Spleen (tissue), 7 donors: ENCODE measurements at regions not wholly inside any gene's neighbourhood (a gene's known extent, or its start where the extent isn't known, plus 50 kb on each side); places are given as distances from the start of the nearest gene placed in this dataset.

Experiments used
- POLR2AphosphoS5 ChIP-seq, 3 donors: sonication (generic); formaldehyde crosslinking; IDR thresholded peaks; one replicate each; pipeline ENCODE4 v1.5.1; 2017; ENCODE audit warnings: antibody characterized with exemption in 3 of 3
- TF ChIP-seq, protein P1 (sequence below), 11 experiments: fragments of 200-600 bp in 7 of 11; fragments of 450-650 bp in 4 of 11; sonication (generic) in 4 of 11; IDR thresholded peaks in 8 of 11; conservative IDR thresholded peaks in 3 of 11; 1 replicate in 7 of 11; 2 replicates in 4 of 11; pipeline versions ENCODE4 v1.4.0 to v1.8.0; 2016 to 2021; ENCODE audit warnings: antibody characterized with exemption in 11 of 11, inconsistent platforms in 4 of 11, mild to moderate bottlenecking in 1 of 11
- donor health status: DM: no; HTN: no; CAD: no; lungs with moderate emphysema.
- donor health status: DM: no; HTN: no; CAD: no.
- donor health status: DM: no; HTN: no; CAD: no.

DNA sequence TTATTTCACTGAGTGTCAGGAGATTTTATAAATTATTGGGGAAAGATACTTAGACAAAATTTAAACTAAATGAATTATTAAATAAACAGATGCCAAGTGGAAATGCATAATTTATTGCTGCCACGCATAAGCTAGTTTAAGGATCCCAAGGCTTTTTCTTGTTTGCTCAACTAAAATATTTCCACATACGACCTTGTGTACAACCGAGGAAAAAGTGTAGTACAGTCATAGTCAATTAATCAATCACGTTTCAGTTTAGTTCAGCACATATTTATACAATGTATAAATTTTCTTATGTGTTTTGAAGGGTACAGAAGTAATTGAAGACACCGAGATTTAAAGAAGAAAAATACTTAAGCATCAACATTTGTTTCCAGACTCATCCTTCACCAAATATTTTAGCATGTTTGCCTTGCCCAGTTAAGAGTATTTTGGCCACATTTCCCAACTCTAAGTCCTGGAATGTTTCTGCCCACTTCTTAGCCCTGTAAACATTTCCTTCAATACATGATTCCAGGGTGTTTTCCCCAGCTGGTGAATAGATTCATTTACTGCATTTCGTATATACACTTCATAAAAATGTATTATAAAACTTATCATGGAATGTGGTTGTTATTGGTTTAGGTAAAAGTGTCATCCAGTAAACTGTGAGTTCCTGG lies 652.9 kb downstream of the ELAVL2 start:
- no peak for TF ChIP-seq POLR2AphosphoS5 (IDR thresholded peaks at IDR 0.05)
- TF ChIP-seq, protein P1, sequence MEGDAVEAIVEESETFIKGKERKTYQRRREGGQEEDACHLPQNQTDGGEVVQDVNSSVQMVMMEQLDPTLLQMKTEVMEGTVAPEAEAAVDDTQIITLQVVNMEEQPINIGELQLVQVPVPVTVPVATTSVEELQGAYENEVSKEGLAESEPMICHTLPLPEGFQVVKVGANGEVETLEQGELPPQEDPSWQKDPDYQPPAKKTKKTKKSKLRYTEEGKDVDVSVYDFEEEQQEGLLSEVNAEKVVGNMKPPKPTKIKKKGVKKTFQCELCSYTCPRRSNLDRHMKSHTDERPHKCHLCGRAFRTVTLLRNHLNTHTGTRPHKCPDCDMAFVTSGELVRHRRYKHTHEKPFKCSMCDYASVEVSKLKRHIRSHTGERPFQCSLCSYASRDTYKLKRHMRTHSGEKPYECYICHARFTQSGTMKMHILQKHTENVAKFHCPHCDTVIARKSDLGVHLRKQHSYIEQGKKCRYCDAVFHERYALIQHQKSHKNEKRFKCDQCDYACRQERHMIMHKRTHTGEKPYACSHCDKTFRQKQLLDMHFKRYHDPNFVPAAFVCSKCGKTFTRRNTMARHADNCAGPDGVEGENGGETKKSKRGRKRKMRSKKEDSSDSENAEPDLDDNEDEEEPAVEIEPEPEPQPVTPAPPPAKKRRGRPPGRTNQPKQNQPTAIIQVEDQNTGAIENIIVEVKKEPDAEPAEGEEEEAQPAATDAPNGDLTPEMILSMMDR (IDR thresholded peaks at IDR 0.05 in 8 of 11, conservative IDR thresholded peaks at IDR 0.05 in 3 of 11): no peak
